GM23338 (cell line): ENCODE measurements at regions not wholly inside any gene's neighbourhood (a gene's known extent, or its start where the extent isn't known, plus 50 kb on each side); places are given as distances from the start of the nearest gene placed in this dataset.

ENCODE experiments used
- CREB1 ChIP-seq: fragments of 250-450 bp; sonication (Bioruptor Pico); IDR thresholded peaks from 2 replicates; pipeline ENCODE4 v1.5.0; 2020; ENCODE audit warnings: low read depth, mild to moderate bottlenecking, moderate library complexity
- CTCF ChIP-seq, 2 experiments: fragments of 200-600 bp in 1 of 2; sonication (generic) in 1 of 2; conservative IDR thresholded peaks; 2 replicates each; pipeline versions ENCODE4 v1.5.1 to v1.6.1; 2016 to 2017; ENCODE audit warnings: antibody characterized with exemption in 2 of 2, low read depth in 2 of 2, mild to moderate bottlenecking in 2 of 2, moderate library complexity in 1 of 2
- ETS1 ChIP-seq: IDR thresholded peaks from 2 replicates; pipeline ENCODE4 v1.6.1; 2016; ENCODE audit warnings: antibody characterized with exemption
- EZH2 ChIP-seq: fragments of 200-600 bp; sonication (generic); IDR thresholded peaks from one replicate; pipeline ENCODE4 v1.8.0; 2017; ENCODE audit warnings: antibody characterized with exemption, mild to moderate bottlenecking, low read depth; ENCODE audit not compliant: unreplicated experiment
- EZH2phosphoT487 ChIP-seq: fragments of 200-600 bp; sonication (generic); IDR thresholded peaks from one replicate; pipeline ENCODE4 v1.8.1; 2018; ENCODE audit warnings: antibody characterized with exemption; ENCODE audit not compliant: unreplicated experiment
- JUNB ChIP-seq: IDR thresholded peaks from one replicate; pipeline ENCODE4 v1.6.1; 2016; ENCODE audit warnings: antibody characterized with exemption; ENCODE audit not compliant: unreplicated experiment
- NANOG ChIP-seq: IDR thresholded peaks from 2 replicates; pipeline ENCODE4 v1.6.1; 2016; ENCODE audit warnings: antibody characterized with exemption, borderline replicate concordance
- POLR2AphosphoS5 ChIP-seq: IDR thresholded peaks from 2 replicates; pipeline ENCODE4 v1.6.1; 2016; ENCODE audit warnings: antibody characterized with exemption, low read depth
- REST ChIP-seq: IDR thresholded peaks from one replicate; pipeline ENCODE4 v1.6.1; 2018; ENCODE audit warnings: antibody characterized with exemption; ENCODE audit not compliant: unreplicated experiment
- STAT1 ChIP-seq: IDR thresholded peaks from one replicate; pipeline ENCODE4 v1.6.1; 2016; ENCODE audit warnings: antibody characterized with exemption; ENCODE audit not compliant: unreplicated experiment
- ZNF114 ChIP-seq: fragments of 250-450 bp; sonication (Bioruptor Pico); IDR thresholded peaks from 2 replicates; pipeline ENCODE4 v1.5.0; 2020; ENCODE audit warnings: mild to moderate bottlenecking, moderate library complexity
- ZNF462 ChIP-seq: fragments of 250-450 bp; sonication (Bioruptor Pico); IDR thresholded peaks from 2 replicates; pipeline ENCODE4 v1.5.0; 2020; ENCODE audit warnings: mild to moderate bottlenecking, moderate library complexity

GRCh38 chr2:21299411-21299810, 175.6 kb downstream of the TDRD15 start:
- TF ChIP-seq CTCF (conservative IDR thresholded peaks at IDR 0.05; ENCODE audit: low read depth in 2 of 2) (no peak), POLR2AphosphoS5 (no peak), EZH2 (no peak), ZNF462 (CRISPR knock-in tag) (no peak), JUNB (no peak), NANOG (no peak), ZNF114 (CRISPR knock-in tag) (no peak), EZH2phosphoT487 (no peak), STAT1 (no peak), CREB1 (no peak), ETS1 (no peak), REST (no peak)
